GM12878 (cell line): ENCODE measurements at regions not wholly inside any gene's neighbourhood (a gene's known extent, or its start where the extent isn't known, plus 50 kb on each side); places are given as distances from the start of the nearest gene placed in this dataset.
A peak's percentile ranks its signal among the peaks of the same experiment; 100 is the strongest.

Experiments
- ATAC-seq: fragments of 200-7000 bp; cut with Tn5 transposase; 3 replicates; pipeline ENCODE4 v1.9.1; 2020; ENCODE audit warnings: mild to moderate bottlenecking, moderate library complexity
- BruUV-seq: library from RNA; stranded (reverse); fragments of 400-500 nt; replicated peaks from 2 replicates; lab custom pipeline; 2021; lab: Mats Ljungman, UMichigan
- CTCF ChIA-PET: fragments of 300-600 bp; sonication (Branson Sonifier 250); formaldehyde crosslinking; extraction: SDS; loops from one replicate; lab custom pipeline; 2021; ENCODE audit warnings: inconsistent platforms; lab: Yijun Ruan, JAX
- POLR2A ChIA-PET: fragments of 350-600 bp; formaldehyde crosslinking; extraction: SDS; loops from one replicate; lab custom pipeline; 2021; ENCODE audit warnings: inconsistent platforms; lab: Charles Lee
- RAD21 ChIA-PET: fragments of 300-600 bp; sonication (Branson Sonifier 250); formaldehyde crosslinking; loops from one replicate; lab custom pipeline; 2023; ENCODE audit warnings: antibody characterized with exemption; ENCODE audit not compliant: unreplicated experiment; lab: Charles Lee
- SMC1A ChIA-PET: fragments of 300-600 bp; sonication (Branson Sonifier 250); formaldehyde crosslinking; loops from one replicate; lab custom pipeline; 2023; ENCODE audit not compliant: unreplicated experiment, uncharacterized antibody; lab: Charles Lee
- DNase-seq: peaks from one replicate; pipeline ENCODE4 v3.0.0-alpha.2; 2011; ENCODE audit warnings: low read depth, low spot score
- FAIRE-seq: peaks from 3 replicates; lab custom pipeline; 2011; peaks lifted over from hg19 to GRCh38; lab: Jason Lieb, UNC
- H2AFZ ChIP-seq: 2 replicates; pipeline ENCODE4 v1.6.0; 2011; ENCODE audit warnings: low read depth, low read length, control low read depth; ENCODE audit not compliant: control insufficient read depth
- H3K27ac ChIP-seq: 2 replicates; pipeline ENCODE4 v1.5.1; 2011; ENCODE audit warnings: control low read depth; ENCODE audit not compliant: control insufficient read depth, insufficient read depth
- H3K27me3 ChIP-seq, 2 experiments: replicated peaks in 1 of 2; 2 replicates each; pipeline versions ENCODE4 v1.6.0 to v1.6.1; 2011; ENCODE audit warnings: low read length in 1 of 2; ENCODE audit not compliant: control insufficient read depth in 2 of 2, insufficient read depth in 2 of 2
- H3K36me3 ChIP-seq, 2 experiments: 2 replicates each; pipeline ENCODE4 v1.5.1; 2011; ENCODE audit warnings: low read length in 1 of 2; ENCODE audit not compliant: control insufficient read depth in 2 of 2, insufficient read depth in 2 of 2
- H3K4me1 ChIP-seq: 2 replicates; pipeline ENCODE4 v1.6.1; 2011; ENCODE audit warnings: mild to moderate bottlenecking, low read length, moderate library complexity, mixed read lengths; ENCODE audit not compliant: control insufficient read depth, insufficient read depth
- H3K4me2 ChIP-seq: 2 replicates; pipeline ENCODE4 v1.6.0; 2011; ENCODE audit warnings: control low read depth; ENCODE audit not compliant: control insufficient read depth, insufficient read depth
- H3K4me3 ChIP-seq: fragments of 200-600 bp; sonication (generic); 2 replicates; pipeline ENCODE4 v1.5.1; 2016
- H3K79me2 ChIP-seq: 2 replicates; pipeline ENCODE4 v1.6.0; 2011; ENCODE audit warnings: low read length; ENCODE audit not compliant: control insufficient read depth, insufficient read depth
- H3K9ac ChIP-seq: 2 replicates; pipeline ENCODE4 v1.8.0; 2011; ENCODE audit warnings: low read length, control low read depth, mixed read lengths; ENCODE audit not compliant: control insufficient read depth, insufficient read depth
- H3K9me3 ChIP-seq: replicated peaks from 3 replicates; pipeline ENCODE4 v1.5.1; 2011; ENCODE audit warnings: mild to moderate bottlenecking, low read length; ENCODE audit not compliant: control insufficient read depth, insufficient read depth
- H4K20me1 ChIP-seq: 2 replicates; pipeline ENCODE4 v1.6.0; 2011; ENCODE audit not compliant: control insufficient read depth, insufficient read depth
- FOXM1 ChIP-seq: IDR thresholded peaks from 2 replicates; pipeline ENCODE4 v1.6.1; 2012; ENCODE audit warnings: low read depth, mild to moderate bottlenecking, inconsistent platforms, low read length, moderate library complexity
- NR2F1 ChIP-seq: fragments of 450-650 bp; conservative IDR thresholded peaks from 2 replicates; pipeline ENCODE4 v1.6.1; 2017; ENCODE audit warnings: mild to moderate bottlenecking
- PML ChIP-seq: IDR thresholded peaks from 2 replicates; pipeline ENCODE4 v1.6.1; 2012; ENCODE audit warnings: low read length, inconsistent platforms
- SPI1 ChIP-seq: IDR thresholded peaks from 2 replicates; pipeline ENCODE4 v1.6.1; 2011; ENCODE audit warnings: low read depth, mild to moderate bottlenecking, low read length, moderate library complexity, borderline replicate concordance; ENCODE audit not compliant: insufficient read depth
- SREBF2 ChIP-seq: IDR thresholded peaks from 2 replicates; pipeline ENCODE4 v1.6.1; 2012; ENCODE audit warnings: mild to moderate bottlenecking, low read length
- TBL1XR1 ChIP-seq: IDR thresholded peaks from 2 replicates; pipeline ENCODE4 v1.6.1; 2012; ENCODE audit warnings: low read depth, low read length, improper control_type of control experiment
- ZNF217 ChIP-seq: fragments of 450-650 bp; IDR thresholded peaks from 2 replicates; pipeline ENCODE4 v1.6.1; 2017; ENCODE audit warnings: antibody characterized with exemption, mild to moderate bottlenecking
- ZSCAN29 ChIP-seq: fragments of 450-650 bp; IDR thresholded peaks from 2 replicates; pipeline ENCODE4 v1.6.1; 2017; ENCODE audit warnings: mild to moderate bottlenecking, moderate library complexity
- WGBS: methylation state at CpG from one replicate; pipeline ENCODE4 v1.1.6; 2016; ENCODE audit warnings: low lambda C conversion rate; ENCODE audit not compliant: insufficient replicate concordance, insufficient coverage; ENCODE audit errors: missing lambda C conversion rate; 5-methylcytosine and 5-hydroxymethylcytosine counted together
- in situ Hi-C: fragments of 300-500 bp; cut with MboI; formaldehyde crosslinking; loops from 9 replicates; pipeline ENCODE4 v1.14.3; 2018; ENCODE audit warnings: mixed read lengths
- intact Hi-C: fragments of 100-400 bp; cut with micrococcal nuclease; formaldehyde crosslinking; loops from one replicate; pipeline ENCODE4 v1.14.2; 2022; ENCODE audit not compliant: unreplicated experiment
- TF ChIP-seq, protein P1 (sequence below): fragments of 150-350 bp; IDR thresholded peaks from 2 replicates; pipeline ENCODE4 v1.6.1; 2014; ENCODE audit warnings: mild to moderate bottlenecking, low read depth, low read length
- TF ChIP-seq, protein P2 (sequence below): fragments of 450-650 bp; formaldehyde crosslinking; IDR thresholded peaks from 2 replicates; pipeline ENCODE4 v1.4.0; 2022; ENCODE audit warnings: mild to moderate bottlenecking, moderate library complexity

DNA sequence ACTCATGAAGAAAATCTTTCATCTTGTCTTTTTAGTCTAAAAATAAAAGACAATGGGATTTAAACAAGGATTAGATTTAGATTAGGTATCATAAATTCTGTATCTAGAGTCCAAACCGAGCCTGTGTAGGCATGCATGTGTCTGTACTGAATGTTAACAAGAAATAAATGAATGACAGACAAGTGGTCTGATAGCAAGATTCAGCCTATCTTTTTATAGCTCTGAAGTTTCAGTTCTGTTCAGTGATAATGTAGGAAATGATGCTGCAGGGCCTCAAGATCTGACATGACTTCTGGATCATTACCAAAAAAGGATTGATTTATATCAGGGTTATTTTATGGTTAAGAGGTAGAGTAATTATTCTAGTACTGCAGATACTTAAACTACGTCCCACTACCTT is 137.0 kb upstream of the ATP5MC3 start:
- Histone ChIP-seq H4K20me1 (no peaks in the 10 kb centered on the region), H3K36me3 (no peaks in the 10 kb centered on the region), H3K9me3 (no peaks in the 10 kb centered on the region), H3K79me2 (no peaks in the 10 kb centered on the region), H3K9ac (no peak overlapping the region), H3K27me3 (no peaks in the 10 kb centered on the region), H2AFZ (no peak overlapping the region), H3K4me1 (no peaks in the 10 kb centered on the region), H3K4me2 (no peak overlapping the region), H3K27ac (no peak overlapping the region), H3K4me3 (no peak overlapping the region)
- in situ Hi-C loops (no loop called here), intact Hi-C loops (no loop called here)
- peak; percentile 64 for ATAC-seq
- CTCF ChIA-PET: interaction anchor here (1.5 kb wide), 1 partner anchor 10 kb away, joined by 6 read pairs; no protein-coding TSS in a partner anchor
- SMC1A ChIA-PET: interaction anchor here (0.7 kb wide), 1 partner anchor 67 kb away, joined by 3 read pairs; no protein-coding TSS in a partner anchor
- no TSS peak for BruUV-seq
- FAIRE-seq: no peak
- DNase-seq: no peak
- TF ChIP-seq FOXM1 (no peak), ZSCAN29 (no peak), SREBF2 (no peak), SPI1 (peak; percentile 5; the same call in 1 of the 2 replicates)
- TF ChIP-seq, protein P1, sequence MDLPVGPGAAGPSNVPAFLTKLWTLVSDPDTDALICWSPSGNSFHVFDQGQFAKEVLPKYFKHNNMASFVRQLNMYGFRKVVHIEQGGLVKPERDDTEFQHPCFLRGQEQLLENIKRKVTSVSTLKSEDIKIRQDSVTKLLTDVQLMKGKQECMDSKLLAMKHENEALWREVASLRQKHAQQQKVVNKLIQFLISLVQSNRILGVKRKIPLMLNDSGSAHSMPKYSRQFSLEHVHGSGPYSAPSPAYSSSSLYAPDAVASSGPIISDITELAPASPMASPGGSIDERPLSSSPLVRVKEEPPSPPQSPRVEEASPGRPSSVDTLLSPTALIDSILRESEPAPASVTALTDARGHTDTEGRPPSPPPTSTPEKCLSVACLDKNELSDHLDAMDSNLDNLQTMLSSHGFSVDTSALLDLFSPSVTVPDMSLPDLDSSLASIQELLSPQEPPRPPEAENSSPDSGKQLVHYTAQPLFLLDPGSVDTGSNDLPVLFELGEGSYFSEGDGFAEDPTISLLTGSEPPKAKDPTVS: no peak
- WGBS: 0% methylated on average over 2 of the region's 2 CpGs
- POLR2A ChIA-PET: no interaction called here
- RAD21 ChIA-PET: no interaction called here

DNA sequence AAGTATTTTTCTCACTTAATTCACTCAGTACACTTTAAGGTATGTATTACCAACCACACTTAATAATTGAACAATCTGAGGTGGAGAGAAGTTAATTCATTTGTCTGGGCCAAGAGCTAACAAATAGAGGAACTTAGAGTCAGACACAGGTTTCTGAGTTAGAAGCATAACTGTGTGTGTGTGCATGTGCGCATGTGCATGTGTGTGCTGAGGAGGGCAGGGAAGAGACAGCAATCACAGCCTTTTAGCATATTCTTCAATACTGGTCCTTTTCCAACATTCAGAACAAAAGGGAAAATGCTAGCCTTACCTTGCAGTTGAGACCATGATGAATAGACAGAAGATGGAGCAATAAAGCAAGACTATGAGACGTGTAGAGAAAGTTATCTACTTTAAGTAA is 136.2 kb upstream of the ATP5MC3 start:
- no peaks in the 10 kb centered on the region for H3K9me3 ChIP-seq
- FAIRE-seq (no peak), ATAC-seq (peak; percentile 34; the same call in 1 of the 3 replicates), DNase-seq (no peak)
- H4K20me1 ChIP-seq: no peaks in the 10 kb centered on the region
- H3K4me1 ChIP-seq: no peaks in the 10 kb centered on the region
- 49% methylated on average over 2 of the region's 2 CpGs for WGBS
- no peak overlapping the region for H3K27ac ChIP-seq
- SMC1A ChIA-PET: interaction anchor here (0.6 kb wide), 1 partner anchor 582 kb away, joined by 3 read pairs; no protein-coding TSS in a partner anchor
- in situ Hi-C loops (no loop called here), intact Hi-C loops (no loop called here)
- no peaks in the 10 kb centered on the region for H3K27me3 ChIP-seq
- RAD21 ChIA-PET: no interaction called here
- no peaks in the 10 kb centered on the region for H3K79me2 ChIP-seq
- no peak overlapping the region for H3K4me2 ChIP-seq
- POLR2A ChIA-PET: no interaction called here
- no peaks in the 10 kb centered on the region for H3K36me3 ChIP-seq
- no peak overlapping the region for H3K4me3 ChIP-seq
- CTCF ChIA-PET: interaction anchor here (1.5 kb wide), 1 partner anchor 11 kb away, joined by 6 read pairs; no protein-coding TSS in a partner anchor
- no TSS peak for BruUV-seq
- no peak overlapping the region for H2AFZ ChIP-seq
- H3K9ac ChIP-seq: no peak overlapping the region
- TF ChIP-seq NR2F1 (no peak), TBL1XR1 (no peak), PML (no peak), ZNF217 (no peak)
- TF ChIP-seq, protein P2, sequence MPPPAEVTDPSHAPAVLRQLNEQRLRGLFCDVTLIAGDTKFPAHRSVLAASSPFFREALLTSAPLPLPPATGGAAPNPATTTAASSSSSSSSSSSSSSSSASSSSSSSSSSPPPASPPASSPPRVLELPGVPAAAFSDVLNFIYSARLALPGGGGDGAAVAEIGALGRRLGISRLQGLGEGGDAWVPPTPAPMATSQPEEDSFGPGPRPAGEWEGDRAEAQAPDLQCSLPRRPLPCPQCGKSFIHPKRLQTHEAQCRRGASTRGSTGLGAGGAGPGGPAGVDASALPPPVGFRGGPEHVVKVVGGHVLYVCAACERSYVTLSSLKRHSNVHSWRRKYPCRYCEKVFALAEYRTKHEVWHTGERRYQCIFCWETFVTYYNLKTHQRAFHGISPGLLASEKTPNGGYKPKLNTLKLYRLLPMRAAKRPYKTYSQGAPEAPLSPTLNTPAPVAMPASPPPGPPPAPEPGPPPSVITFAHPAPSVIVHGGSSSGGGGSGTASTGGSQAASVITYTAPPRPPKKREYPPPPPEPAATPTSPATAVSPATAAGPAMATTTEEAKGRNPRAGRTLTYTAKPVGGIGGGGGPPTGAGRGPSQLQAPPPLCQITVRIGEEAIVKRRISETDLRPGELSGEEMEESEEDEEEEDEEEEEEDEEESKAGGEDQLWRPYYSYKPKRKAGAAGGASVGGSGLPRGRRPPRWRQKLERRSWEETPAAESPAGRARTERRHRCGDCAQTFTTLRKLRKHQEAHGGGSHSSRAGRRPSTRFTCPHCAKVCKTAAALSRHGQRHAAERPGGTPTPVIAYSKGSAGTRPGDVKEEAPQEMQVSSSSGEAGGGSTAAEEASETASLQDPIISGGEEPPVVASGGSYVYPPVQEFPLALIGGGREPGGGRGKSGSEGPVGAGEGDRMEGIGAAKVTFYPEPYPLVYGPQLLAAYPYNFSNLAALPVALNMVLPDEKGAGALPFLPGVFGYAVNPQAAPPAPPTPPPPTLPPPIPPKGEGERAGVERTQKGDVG (CRISPR knock-in tag): no peak
